Rectal smooth muscle tissue (tissue), 1 donor: ENCODE measurements at regions not wholly inside any gene's neighbourhood (a gene's known extent, or its start where the extent isn't known, plus 50 kb on each side); places are given as distances from the start of the nearest gene placed in this dataset.

Experiments
- H3K27ac ChIP-seq: one replicate; pipeline ENCODE4 v1.7.0; 2013; ENCODE audit warnings: low read depth, low read length, inconsistent platforms
- H3K27me3 ChIP-seq: one replicate; pipeline ENCODE4 v1.7.0; 2013; ENCODE audit warnings: low read length; ENCODE audit not compliant: control insufficient read depth, insufficient read depth
- H3K36me3 ChIP-seq: one replicate; pipeline ENCODE4 v1.7.0; 2013; ENCODE audit warnings: low read length; ENCODE audit not compliant: control insufficient read depth, insufficient read depth
- H3K4me1 ChIP-seq: one replicate; pipeline ENCODE4 v1.7.0; 2013; ENCODE audit warnings: low read length; ENCODE audit not compliant: control insufficient read depth, insufficient read depth
- H3K4me3 ChIP-seq: one replicate; pipeline ENCODE4 v1.7.0; 2013; ENCODE audit warnings: low read length
- H3K9ac ChIP-seq: one replicate; pipeline ENCODE4 v1.7.0; 2013; ENCODE audit warnings: low read length

DNA sequence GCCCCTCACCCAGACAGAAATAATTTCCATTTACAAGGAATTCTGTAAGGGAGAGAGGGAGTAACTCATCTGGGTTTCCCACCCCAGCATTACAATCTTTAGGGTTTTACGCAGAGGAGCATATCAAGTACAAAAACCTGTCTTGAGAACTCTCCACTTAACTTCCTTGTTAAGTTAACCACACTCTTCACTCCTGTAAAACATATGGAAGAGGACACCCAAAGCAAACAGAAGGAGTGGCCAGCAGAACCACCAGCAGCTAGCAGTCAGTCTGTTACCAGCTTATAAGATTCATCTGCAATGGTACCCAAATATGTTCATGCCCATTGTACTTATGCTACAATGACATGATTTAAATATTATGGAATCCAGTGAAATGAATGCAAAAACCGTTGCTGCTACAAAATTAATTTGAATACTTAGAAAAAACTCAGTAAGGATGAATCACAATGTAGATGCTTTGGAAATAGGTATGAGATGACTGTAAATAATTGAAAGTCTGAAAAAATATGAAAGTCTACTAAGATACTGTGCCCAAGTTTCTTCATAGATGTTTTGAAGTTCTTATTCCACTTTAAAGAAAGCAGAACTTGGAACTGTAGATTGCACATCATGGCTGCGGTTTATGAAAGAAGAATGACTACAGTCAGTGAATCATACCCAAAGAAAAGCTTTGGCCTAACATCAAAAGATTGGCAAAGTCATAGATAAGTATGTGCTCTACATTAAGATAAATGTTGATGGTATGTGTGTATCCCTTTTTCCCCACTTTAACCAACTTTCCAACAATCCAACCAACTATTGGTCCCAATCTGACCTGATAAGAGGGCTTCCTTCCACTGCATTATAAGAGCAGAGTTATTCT lies 233.6 kb downstream of the ACTL7B start:
- Histone ChIP-seq H3K4me1 (no peaks in the 10 kb centered on the region), H3K9ac (no peak overlapping the region), H3K27ac (no peak overlapping the region), H3K27me3 (no peaks in the 10 kb centered on the region), H3K4me3 (no peak overlapping the region), H3K36me3 (no peaks in the 10 kb centered on the region)

GRCh38 chr9:108620767-108621166 lies 235.0 kb downstream of the ACTL7B start:
- Histone ChIP-seq H3K4me1 (no peaks in the 10 kb centered on the region), H3K9ac (no peak overlapping the region)

DNA sequence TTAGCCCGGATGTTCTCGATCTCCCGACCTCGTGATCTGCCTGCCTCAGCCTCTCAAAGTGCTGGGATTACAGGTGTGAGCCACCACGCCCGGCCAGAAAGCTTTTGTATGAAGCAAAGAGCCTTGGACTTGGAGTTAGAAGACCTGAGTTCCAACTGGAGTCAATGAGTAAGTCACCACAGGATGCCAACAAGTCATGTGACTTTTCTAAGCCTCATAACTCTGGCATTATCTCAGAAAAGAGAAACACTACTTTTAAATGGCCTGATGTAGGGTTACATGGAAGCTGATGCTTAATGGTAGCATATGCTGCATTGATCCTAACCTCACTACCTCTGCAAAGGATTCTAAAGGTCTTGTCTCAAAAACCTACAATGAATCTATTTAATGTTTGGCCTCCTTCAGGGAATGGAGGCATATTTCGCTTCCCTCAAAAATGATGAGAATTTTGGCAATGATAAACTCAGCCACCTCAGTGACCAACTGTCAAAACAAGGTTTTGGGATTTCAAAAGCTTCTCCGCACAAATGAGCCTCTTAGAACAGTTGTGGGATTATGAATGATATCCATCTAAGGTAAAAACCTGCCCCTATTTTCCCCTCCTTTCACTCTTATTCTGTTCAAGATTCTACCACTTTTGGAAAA lies 236.8 kb downstream of the ACTL7B start:
- no peaks in the 10 kb centered on the region for H3K4me1 ChIP-seq
- H3K27me3 ChIP-seq = no peaks in the 10 kb centered on the region
- H3K9ac ChIP-seq = no peak overlapping the region
- H3K4me3 ChIP-seq = no peak overlapping the region
- H3K36me3 ChIP-seq = no peaks in the 10 kb centered on the region
- H3K27ac ChIP-seq = no peak overlapping the region

More at GRCh38 chr9:108620767-108621166, 235.0 kb downstream of the ACTL7B start:
- no peak overlapping the region for H3K4me3 ChIP-seq
- H3K27me3 ChIP-seq = no peaks in the 10 kb centered on the region
- H3K36me3 ChIP-seq = no peaks in the 10 kb centered on the region
- H3K27ac ChIP-seq = no peak overlapping the region

GRCh38 chr9:108617676-108618075 lies 238.1 kb downstream of the ACTL7B start:
- no peaks in the 10 kb centered on the region for H3K4me1 ChIP-seq
- H3K27me3 ChIP-seq = no peaks in the 10 kb centered on the region
- H3K9ac ChIP-seq = no peak overlapping the region
- no peak overlapping the region for H3K4me3 ChIP-seq
- no peaks in the 10 kb centered on the region for H3K36me3 ChIP-seq
- no peak overlapping the region for H3K27ac ChIP-seq

DNA sequence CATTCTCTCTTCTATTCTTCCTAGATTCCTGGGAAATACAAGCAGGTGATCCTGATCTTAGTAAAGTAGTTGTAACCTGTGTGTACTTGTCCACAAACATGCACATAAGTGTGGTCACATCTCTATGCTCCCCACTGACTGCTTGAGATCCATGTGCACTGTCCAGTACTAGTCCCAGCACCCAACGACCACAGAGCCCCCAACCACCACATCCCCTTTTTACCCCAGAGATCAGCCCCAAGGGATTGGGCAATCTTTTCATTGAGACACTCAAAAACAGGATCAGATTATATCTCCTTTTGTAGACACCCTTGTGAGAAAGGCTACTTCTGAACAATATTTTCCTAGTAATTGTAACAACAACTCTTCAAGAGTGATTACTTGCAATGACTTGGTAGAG lies 240.6 kb downstream of the ACTL7B start:
- H3K27me3 ChIP-seq = no peaks in the 10 kb centered on the region
- H3K4me3 ChIP-seq = no peak overlapping the region
- no peaks in the 10 kb centered on the region for H3K36me3 ChIP-seq
- no peaks in the 10 kb centered on the region for H3K4me1 ChIP-seq
- no peak overlapping the region for H3K9ac ChIP-seq
- H3K27ac ChIP-seq = no peak overlapping the region

GRCh38 chr9:108612513-108612912 lies 243.3 kb downstream of the ACTL7B start:
- Histone ChIP-seq H3K27ac (no peak overlapping the region), H3K4me3 (no peak overlapping the region), H3K36me3 (no peaks in the 10 kb centered on the region), H3K9ac (no peak overlapping the region), H3K4me1 (no peaks in the 10 kb centered on the region), H3K27me3 (no peaks in the 10 kb centered on the region)

- H3K4me1 ChIP-seq = no peaks in the 10 kb centered on the region
Observed at GRCh38 chr9:108609897-108610253, 245.9 kb downstream of the ACTL7B start.

GRCh38 chr9:108609227-108609896 lies 246.4 kb downstream of the ACTL7B start:
- Histone ChIP-seq H3K4me3 (no peak overlapping the region), H3K4me1 (no peaks in the 10 kb centered on the region), H3K36me3 (no peaks in the 10 kb centered on the region), H3K27ac (no peak overlapping the region), H3K27me3 (no peaks in the 10 kb centered on the region), H3K9ac (no peak overlapping the region)

More at GRCh38 chr9:108609897-108610253, 245.9 kb downstream of the ACTL7B start:
- H3K27ac ChIP-seq = no peak overlapping the region
- H3K27me3 ChIP-seq = no peaks in the 10 kb centered on the region
- no peak overlapping the region for H3K9ac ChIP-seq
- no peaks in the 10 kb centered on the region for H3K36me3 ChIP-seq
- no peak overlapping the region for H3K4me3 ChIP-seq

GRCh38 chr9:108607607-108608006 lies 248.2 kb downstream of the ACTL7B start:
- H3K27ac ChIP-seq = no peak overlapping the region
- H3K27me3 ChIP-seq = no peaks in the 10 kb centered on the region
- H3K4me1 ChIP-seq = no peaks in the 10 kb centered on the region
- no peak overlapping the region for H3K4me3 ChIP-seq
- no peak overlapping the region for H3K9ac ChIP-seq
- no peaks in the 10 kb centered on the region for H3K36me3 ChIP-seq

DNA sequence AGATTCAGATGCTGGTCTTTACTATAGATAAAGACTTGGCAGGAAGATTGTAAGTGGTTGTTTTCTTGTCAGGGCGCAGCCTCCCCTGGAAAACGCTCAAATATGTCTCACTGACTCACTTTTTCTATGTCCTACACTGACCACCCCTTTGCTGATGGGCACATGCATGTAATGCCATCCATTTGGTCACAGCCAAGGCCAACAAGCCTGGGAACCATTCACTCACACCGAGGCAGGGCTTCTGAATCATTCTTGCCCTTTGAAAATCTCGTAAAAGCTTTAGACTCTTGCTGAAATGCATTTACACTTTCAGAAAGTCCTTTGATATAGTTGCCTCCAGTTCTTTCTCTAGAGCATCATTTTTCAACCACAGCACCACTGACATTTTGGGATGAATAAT lies 249.4 kb downstream of the ACTL7B start:
- Histone ChIP-seq H3K27me3 (no peaks in the 10 kb centered on the region), H3K36me3 (no peaks in the 10 kb centered on the region), H3K4me1 (no peaks in the 10 kb centered on the region), H3K27ac (no peak overlapping the region), H3K4me3 (no peak overlapping the region), H3K9ac (no peak overlapping the region)

GRCh38 chr9:108603141-108603540 lies 252.6 kb downstream of the ACTL7B start:
- no peaks in the 10 kb centered on the region for H3K4me1 ChIP-seq
- H3K27me3 ChIP-seq = no peaks in the 10 kb centered on the region
- no peak overlapping the region for H3K4me3 ChIP-seq
- no peak overlapping the region for H3K9ac ChIP-seq
- no peaks in the 10 kb centered on the region for H3K36me3 ChIP-seq
- no peak overlapping the region for H3K27ac ChIP-seq

- H3K27ac ChIP-seq = no peak overlapping the region
- H3K9ac ChIP-seq = no peak overlapping the region
- no peaks in the 10 kb centered on the region for H3K4me1 ChIP-seq
- no peak overlapping the region for H3K4me3 ChIP-seq
- no peaks in the 10 kb centered on the region for H3K27me3 ChIP-seq
- no peaks in the 10 kb centered on the region for H3K36me3 ChIP-seq
Observed at GRCh38 chr9:108600896-108601295, 254.9 kb downstream of the ACTL7B start.
